NCI-H510A (cell line): ENCODE measurements at regions not wholly inside any gene's neighbourhood (a gene's known extent, or its start where the extent isn't known, plus 50 kb on each side); places are given as distances from the start of the nearest gene placed in this dataset.
"Not testable (repeated sequence)": the region's sequence is repeated elsewhere in the genome, so short reads cannot be mapped to it uniquely, and the experiment has no call there.

ENCODE experiments used
- DNase-seq: peaks from one replicate; lab custom pipeline; 2025; lab: John Stamatoyannopoulos, UW

- DNase-seq: no peak
Observed at GRCh38 chr14:105709281-105710118, 183.1 kb downstream of the TMEM121 start.

GRCh38 chr14:105710119-105711043 is 184.0 kb downstream of the TMEM121 start:
- DNase-seq: no peak

GRCh38 chr14:105711044-105711620 is 184.7 kb downstream of the TMEM121 start:
- DNase-seq: no peak

GRCh38 chr14:105711841-105712460 is 185.6 kb downstream of the TMEM121 start:
- no peak for DNase-seq

GRCh38 chr14:105712670-105713069 is 186.3 kb downstream of the TMEM121 start:
- not testable (repeated sequence) for DNase-seq

GRCh38 chr14:105713160-105713559 is 186.8 kb downstream of the TMEM121 start:
- DNase-seq: not testable (repeated sequence)

GRCh38 chr14:105713836-105714235 is 187.5 kb downstream of the TMEM121 start:
- not testable (repeated sequence) for DNase-seq

- DNase-seq: not testable (repeated sequence)
Observed at GRCh38 chr14:105718787-105719186, 192.4 kb downstream of the TMEM121 start.

- not testable (repeated sequence) for DNase-seq
Observed at GRCh38 chr14:105720106-105720505, 193.7 kb downstream of the TMEM121 start.

GRCh38 chr14:105720852-105721601 is 194.6 kb downstream of the TMEM121 start:
- not testable (repeated sequence) for DNase-seq

- DNase-seq: not testable (repeated sequence)
Observed at GRCh38 chr14:105721602-105721970, 195.2 kb downstream of the TMEM121 start.

GRCh38 chr14:105721996-105722709 is 195.8 kb downstream of the TMEM121 start:
- not testable (repeated sequence) for DNase-seq

- not testable (repeated sequence) for DNase-seq
Observed at GRCh38 chr14:105723271-105723670, 196.9 kb downstream of the TMEM121 start.

GRCh38 chr14:105723776-105724175 is 197.4 kb downstream of the TMEM121 start:
- DNase-seq: not testable (repeated sequence)

- not testable (repeated sequence) for DNase-seq
Observed at GRCh38 chr14:105729825-105730368, 203.5 kb downstream of the TMEM121 start.

GRCh38 chr14:105730731-105731130 is 204.3 kb downstream of the TMEM121 start:
- not testable (repeated sequence) for DNase-seq

GRCh38 chr14:105731221-105731985 is 205.0 kb downstream of the TMEM121 start:
- DNase-seq: not testable (repeated sequence)

- DNase-seq: no peak
Observed at GRCh38 chr14:105733081-105734065, 207.0 kb downstream of the TMEM121 start.
